OCI-LY3 (cell line): ENCODE measurements at regions not wholly inside any gene's neighbourhood (a gene's known extent, or its start where the extent isn't known, plus 50 kb on each side); places are given as distances from the start of the nearest gene placed in this dataset.

ENCODE experiments used
- H2AFZ ChIP-seq: fragments of 200-600, 300-600 bp; shearing (Covaris generic); 2 replicates; pipeline ENCODE4 v1.6.0; 2014; ENCODE audit warnings: antibody characterized with exemption, low read depth, low read length
- H3K27ac ChIP-seq: fragments of 200-600, 300-600 bp; sonication (generic); 2 replicates; pipeline ENCODE4 v1.5.1; 2014; ENCODE audit warnings: mild to moderate bottlenecking, low read length, moderate library complexity, mixed read lengths
- H3K27me3 ChIP-seq: fragments of 200-600, 300-600 bp; sonication (generic); 2 replicates; pipeline ENCODE4 v1.6.1; 2014; ENCODE audit warnings: low read depth, low read length, mixed read lengths
- H3K36me3 ChIP-seq: fragments of 200-600, 300-600 bp; sonication (generic); replicated peaks from 2 replicates; pipeline ENCODE3; 2014; ENCODE audit warnings: low read depth, low read length, mixed read lengths
- H3K4me1 ChIP-seq: fragments of 300-600, 200-600 bp; sonication (generic); 2 replicates; pipeline ENCODE4 v1.6.1; 2014; ENCODE audit warnings: low read length, mixed read lengths
- H3K4me2 ChIP-seq: fragments of 200-600, 300-600 bp; sonication (generic); 2 replicates; pipeline ENCODE4 v1.6.1; 2014; ENCODE audit warnings: low read length, mixed read lengths
- H3K4me3 ChIP-seq: fragments of 300-600, 200-600 bp; sonication (generic); 2 replicates; pipeline ENCODE4 v1.5.1; 2014; ENCODE audit warnings: antibody characterized with exemption, mild to moderate bottlenecking, low read length, moderate library complexity
- H3K79me2 ChIP-seq: fragments of 300-600, 200-600 bp; shearing (Covaris generic); 2 replicates; pipeline ENCODE4 v1.6.1; 2014; ENCODE audit warnings: mild to moderate bottlenecking, low read length, mixed read lengths
- H3K9ac ChIP-seq: fragments of 300-600, 200-600 bp; shearing (Covaris generic); 2 replicates; pipeline ENCODE4 v1.6.0; 2014; ENCODE audit warnings: mild to moderate bottlenecking, low read length, moderate library complexity
- H3K9me3 ChIP-seq: fragments of 200-600, 300-600 bp; shearing (Covaris generic); 2 replicates; pipeline ENCODE4 v1.6.1; 2014; ENCODE audit warnings: low read length, mixed read lengths; ENCODE audit not compliant: insufficient read depth
- H4K20me1 ChIP-seq: fragments of 200-600, 300-600 bp; sonication (generic); 2 replicates; pipeline ENCODE4 v1.6.1; 2016; ENCODE audit warnings: low read length, mixed read lengths; ENCODE audit not compliant: insufficient read depth
- CTCF ChIP-seq: fragments of 200-600, 300-600 bp; sonication (generic); IDR thresholded peaks from 2 replicates; pipeline ENCODE4 v1.5.1; 2014; ENCODE audit warnings: antibody characterized with exemption, low read length, low read depth
- EZH2phosphoT487 ChIP-seq: fragments of 200-600 bp; shearing (Covaris generic); IDR thresholded peaks from 2 replicates; pipeline ENCODE4 v1.6.1; 2018; ENCODE audit warnings: antibody characterized with exemption, mixed run types, low read depth

GRCh38 chr4:153138736-153139135 is 65.5 kb upstream of the TRIM2 start:
- H3K9me3 ChIP-seq, result no peaks in the 10 kb centered on the region
- peaks cover 51% of the 10 kb centered on the region for H3K4me1 ChIP-seq
- peak overlapping the region; percentile 30 for H3K4me2 ChIP-seq

GRCh38 chr4:153140294-153140693 is 63.9 kb upstream of the TRIM2 start:
- Histone ChIP-seq H3K4me1 (peaks cover 45% of the 10 kb centered on the region), H4K20me1 (no peaks in the 10 kb centered on the region), H3K27me3 (peaks cover 25% of the 10 kb centered on the region), H3K79me2 (no peaks in the 10 kb centered on the region), H2AFZ (no peak overlapping the region), H3K9ac (no peak overlapping the region), H3K27ac (no peak overlapping the region), H3K4me2 (no peak overlapping the region), H3K36me3 (no peaks in the 10 kb centered on the region), H3K4me3 (no peak overlapping the region), H3K9me3 (no peaks in the 10 kb centered on the region)
- TF ChIP-seq EZH2phosphoT487 (no peak), CTCF (no peak)

More at GRCh38 chr4:153138736-153139135, 65.5 kb upstream of the TRIM2 start:
- peaks cover 28% of the 10 kb centered on the region for H3K27me3 ChIP-seq
- H2AFZ ChIP-seq, result no peak overlapping the region
- TF ChIP-seq EZH2phosphoT487 (no peak), CTCF (no peak)
- H3K27ac ChIP-seq, result no peak overlapping the region
- no peak overlapping the region for H3K4me3 ChIP-seq
- H3K79me2 ChIP-seq, result no peaks in the 10 kb centered on the region
- no peak overlapping the region for H3K9ac ChIP-seq
- no peaks in the 10 kb centered on the region for H4K20me1 ChIP-seq
- no peaks in the 10 kb centered on the region for H3K36me3 ChIP-seq

GRCh38 chr4:153141238-153141637 is 63.0 kb upstream of the TRIM2 start:
- H3K4me2 ChIP-seq, result peak overlapping the region; percentile 36

More at GRCh38 chr4:153141238-153141637, 63.0 kb upstream of the TRIM2 start:
- Histone ChIP-seq H4K20me1 (no peaks in the 10 kb centered on the region), H2AFZ (no peak overlapping the region), H3K9ac (no peak overlapping the region), H3K36me3 (no peaks in the 10 kb centered on the region), H3K9me3 (no peaks in the 10 kb centered on the region), H3K27ac (no peak overlapping the region), H3K4me1 (peaks cover 49% of the 10 kb centered on the region), H3K27me3 (peaks cover 21% of the 10 kb centered on the region), H3K4me3 (no peak overlapping the region), H3K79me2 (no peaks in the 10 kb centered on the region)
- no peak for TF ChIP-seq CTCF
- TF ChIP-seq EZH2phosphoT487, result no peak
